ENCODE measurements at regions not wholly inside any gene's neighbourhood (a gene's known extent, or its start where the extent isn't known, plus 50 kb on each side); places are given as distances from the start of the nearest gene placed in this dataset.

DNA sequence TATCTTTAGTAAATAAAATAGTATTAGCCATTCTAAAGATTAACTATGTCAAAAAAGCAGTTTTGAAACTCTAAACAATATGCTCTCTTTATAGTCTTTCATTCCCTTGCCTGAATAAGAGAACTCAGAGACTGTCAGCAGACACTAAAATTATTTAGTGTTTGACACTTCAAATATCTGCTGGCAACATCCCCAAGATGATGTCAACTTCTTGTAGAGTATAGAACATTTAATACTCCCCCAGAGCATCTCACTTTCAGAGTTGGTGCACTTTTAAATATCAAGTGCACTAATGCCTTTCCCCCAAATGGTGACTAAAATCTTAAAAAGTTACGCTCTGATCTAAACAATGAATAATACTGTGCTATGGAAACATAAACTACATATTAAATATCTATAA lies 374.9 kb downstream of the SLC6A15 start:
- TF ChIP-seq, protein P1, sequence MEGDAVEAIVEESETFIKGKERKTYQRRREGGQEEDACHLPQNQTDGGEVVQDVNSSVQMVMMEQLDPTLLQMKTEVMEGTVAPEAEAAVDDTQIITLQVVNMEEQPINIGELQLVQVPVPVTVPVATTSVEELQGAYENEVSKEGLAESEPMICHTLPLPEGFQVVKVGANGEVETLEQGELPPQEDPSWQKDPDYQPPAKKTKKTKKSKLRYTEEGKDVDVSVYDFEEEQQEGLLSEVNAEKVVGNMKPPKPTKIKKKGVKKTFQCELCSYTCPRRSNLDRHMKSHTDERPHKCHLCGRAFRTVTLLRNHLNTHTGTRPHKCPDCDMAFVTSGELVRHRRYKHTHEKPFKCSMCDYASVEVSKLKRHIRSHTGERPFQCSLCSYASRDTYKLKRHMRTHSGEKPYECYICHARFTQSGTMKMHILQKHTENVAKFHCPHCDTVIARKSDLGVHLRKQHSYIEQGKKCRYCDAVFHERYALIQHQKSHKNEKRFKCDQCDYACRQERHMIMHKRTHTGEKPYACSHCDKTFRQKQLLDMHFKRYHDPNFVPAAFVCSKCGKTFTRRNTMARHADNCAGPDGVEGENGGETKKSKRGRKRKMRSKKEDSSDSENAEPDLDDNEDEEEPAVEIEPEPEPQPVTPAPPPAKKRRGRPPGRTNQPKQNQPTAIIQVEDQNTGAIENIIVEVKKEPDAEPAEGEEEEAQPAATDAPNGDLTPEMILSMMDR (IDR thresholded peaks at IDR 0.05) = no peak
- TF ChIP-seq POLR2A (IDR thresholded peaks at IDR 0.05) = no peak

All from right lobe of liver (tissue), 4 donors.